NB4 (cell line): ENCODE measurements at regions not wholly inside any gene's neighbourhood (a gene's known extent, or its start where the extent isn't known, plus 50 kb on each side); places are given as distances from the start of the nearest gene placed in this dataset.

Experiments
- CTCF ChIP-seq: IDR thresholded peaks from one replicate; pipeline ENCODE4 v1.5.1; 2012; ENCODE audit warnings: low read depth, low read length
- MAX ChIP-seq: IDR thresholded peaks from 2 replicates; pipeline ENCODE4 v1.6.1; 2011; ENCODE audit warnings: low read depth, low read length

- TF ChIP-seq CTCF (no peak), MAX (no peak)
Measured at GRCh38 chr1:80533775-80534334, 1266.9 kb upstream of the ADGRL2 start.
